Liver (tissue), 3 donors: ENCODE measurements at regions not wholly inside any gene's neighbourhood (a gene's known extent, or its start where the extent isn't known, plus 50 kb on each side); places are given as distances from the start of the nearest gene placed in this dataset.

Source experiments
- FOXA1 ChIP-seq: IDR thresholded peaks from 2 replicates; pipeline ENCODE4 v1.6.1; 2016; ENCODE audit warnings: antibody characterized with exemption
- TF ChIP-seq, protein P1 (sequence below): IDR thresholded peaks from 2 replicates; pipeline ENCODE4 v1.6.1; 2016; ENCODE audit warnings: antibody characterized with exemption
- TF ChIP-seq, protein P2 (sequence below): IDR thresholded peaks from 2 replicates; pipeline ENCODE4 v1.6.1; 2016; ENCODE audit warnings: antibody characterized with exemption, mild to moderate bottlenecking
- TF ChIP-seq, protein P3 (sequence below): fragments of 150-350 bp; IDR thresholded peaks from 2 replicates; pipeline ENCODE4 v1.5.1; 2017; ENCODE audit warnings: improper control_type of control experiment, low read depth, low read length; ENCODE audit not compliant: missing input control
- TF ChIP-seq, protein P4 (sequence below): IDR thresholded peaks from 2 replicates; pipeline ENCODE4 v1.6.1; 2016; ENCODE audit warnings: antibody characterized with exemption
- donor health status: healthy.
- donor health status: healthy.

DNA sequence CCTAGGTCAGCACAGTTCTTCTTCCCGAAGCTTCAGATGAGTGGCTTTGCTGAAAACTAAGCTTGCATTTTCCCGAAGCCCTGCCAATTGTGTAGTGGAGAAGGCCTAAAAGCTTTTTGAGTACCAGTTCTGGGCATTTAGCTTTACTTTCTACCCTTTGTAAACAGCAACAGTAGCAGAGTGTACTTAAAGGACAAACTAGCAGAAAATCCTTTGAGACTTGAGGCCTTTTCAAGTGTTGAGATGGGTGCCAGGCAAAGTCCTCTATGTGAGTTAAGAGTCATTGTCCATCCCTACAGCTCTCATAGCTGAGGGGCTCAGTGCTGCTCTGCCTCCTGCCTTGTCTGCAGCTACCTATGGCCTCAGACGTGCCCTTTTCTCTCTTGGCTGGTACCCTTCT is 368.2 kb downstream of the CCSER2 start:
- TF ChIP-seq, protein P1, sequence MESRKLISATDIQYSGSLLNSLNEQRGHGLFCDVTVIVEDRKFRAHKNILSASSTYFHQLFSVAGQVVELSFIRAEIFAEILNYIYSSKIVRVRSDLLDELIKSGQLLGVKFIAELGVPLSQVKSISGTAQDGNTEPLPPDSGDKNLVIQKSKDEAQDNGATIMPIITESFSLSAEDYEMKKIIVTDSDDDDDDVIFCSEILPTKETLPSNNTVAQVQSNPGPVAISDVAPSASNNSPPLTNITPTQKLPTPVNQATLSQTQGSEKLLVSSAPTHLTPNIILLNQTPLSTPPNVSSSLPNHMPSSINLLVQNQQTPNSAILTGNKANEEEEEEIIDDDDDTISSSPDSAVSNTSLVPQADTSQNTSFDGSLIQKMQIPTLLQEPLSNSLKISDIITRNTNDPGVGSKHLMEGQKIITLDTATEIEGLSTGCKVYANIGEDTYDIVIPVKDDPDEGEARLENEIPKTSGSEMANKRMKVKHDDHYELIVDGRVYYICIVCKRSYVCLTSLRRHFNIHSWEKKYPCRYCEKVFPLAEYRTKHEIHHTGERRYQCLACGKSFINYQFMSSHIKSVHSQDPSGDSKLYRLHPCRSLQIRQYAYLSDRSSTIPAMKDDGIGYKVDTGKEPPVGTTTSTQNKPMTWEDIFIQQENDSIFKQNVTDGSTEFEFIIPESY: no peak
- TF ChIP-seq, protein P2, sequence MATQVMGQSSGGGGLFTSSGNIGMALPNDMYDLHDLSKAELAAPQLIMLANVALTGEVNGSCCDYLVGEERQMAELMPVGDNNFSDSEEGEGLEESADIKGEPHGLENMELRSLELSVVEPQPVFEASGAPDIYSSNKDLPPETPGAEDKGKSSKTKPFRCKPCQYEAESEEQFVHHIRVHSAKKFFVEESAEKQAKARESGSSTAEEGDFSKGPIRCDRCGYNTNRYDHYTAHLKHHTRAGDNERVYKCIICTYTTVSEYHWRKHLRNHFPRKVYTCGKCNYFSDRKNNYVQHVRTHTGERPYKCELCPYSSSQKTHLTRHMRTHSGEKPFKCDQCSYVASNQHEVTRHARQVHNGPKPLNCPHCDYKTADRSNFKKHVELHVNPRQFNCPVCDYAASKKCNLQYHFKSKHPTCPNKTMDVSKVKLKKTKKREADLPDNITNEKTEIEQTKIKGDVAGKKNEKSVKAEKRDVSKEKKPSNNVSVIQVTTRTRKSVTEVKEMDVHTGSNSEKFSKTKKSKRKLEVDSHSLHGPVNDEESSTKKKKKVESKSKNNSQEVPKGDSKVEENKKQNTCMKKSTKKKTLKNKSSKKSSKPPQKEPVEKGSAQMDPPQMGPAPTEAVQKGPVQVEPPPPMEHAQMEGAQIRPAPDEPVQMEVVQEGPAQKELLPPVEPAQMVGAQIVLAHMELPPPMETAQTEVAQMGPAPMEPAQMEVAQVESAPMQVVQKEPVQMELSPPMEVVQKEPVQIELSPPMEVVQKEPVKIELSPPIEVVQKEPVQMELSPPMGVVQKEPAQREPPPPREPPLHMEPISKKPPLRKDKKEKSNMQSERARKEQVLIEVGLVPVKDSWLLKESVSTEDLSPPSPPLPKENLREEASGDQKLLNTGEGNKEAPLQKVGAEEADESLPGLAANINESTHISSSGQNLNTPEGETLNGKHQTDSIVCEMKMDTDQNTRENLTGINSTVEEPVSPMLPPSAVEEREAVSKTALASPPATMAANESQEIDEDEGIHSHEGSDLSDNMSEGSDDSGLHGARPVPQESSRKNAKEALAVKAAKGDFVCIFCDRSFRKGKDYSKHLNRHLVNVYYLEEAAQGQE: no peak
- TF ChIP-seq FOXA1: no peak
- TF ChIP-seq, protein P3, sequence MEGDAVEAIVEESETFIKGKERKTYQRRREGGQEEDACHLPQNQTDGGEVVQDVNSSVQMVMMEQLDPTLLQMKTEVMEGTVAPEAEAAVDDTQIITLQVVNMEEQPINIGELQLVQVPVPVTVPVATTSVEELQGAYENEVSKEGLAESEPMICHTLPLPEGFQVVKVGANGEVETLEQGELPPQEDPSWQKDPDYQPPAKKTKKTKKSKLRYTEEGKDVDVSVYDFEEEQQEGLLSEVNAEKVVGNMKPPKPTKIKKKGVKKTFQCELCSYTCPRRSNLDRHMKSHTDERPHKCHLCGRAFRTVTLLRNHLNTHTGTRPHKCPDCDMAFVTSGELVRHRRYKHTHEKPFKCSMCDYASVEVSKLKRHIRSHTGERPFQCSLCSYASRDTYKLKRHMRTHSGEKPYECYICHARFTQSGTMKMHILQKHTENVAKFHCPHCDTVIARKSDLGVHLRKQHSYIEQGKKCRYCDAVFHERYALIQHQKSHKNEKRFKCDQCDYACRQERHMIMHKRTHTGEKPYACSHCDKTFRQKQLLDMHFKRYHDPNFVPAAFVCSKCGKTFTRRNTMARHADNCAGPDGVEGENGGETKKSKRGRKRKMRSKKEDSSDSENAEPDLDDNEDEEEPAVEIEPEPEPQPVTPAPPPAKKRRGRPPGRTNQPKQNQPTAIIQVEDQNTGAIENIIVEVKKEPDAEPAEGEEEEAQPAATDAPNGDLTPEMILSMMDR: no peak
- TF ChIP-seq, protein P4, sequence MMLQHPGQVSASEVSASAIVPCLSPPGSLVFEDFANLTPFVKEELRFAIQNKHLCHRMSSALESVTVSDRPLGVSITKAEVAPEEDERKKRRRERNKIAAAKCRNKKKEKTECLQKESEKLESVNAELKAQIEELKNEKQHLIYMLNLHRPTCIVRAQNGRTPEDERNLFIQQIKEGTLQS: no peak
